Endothelial cell of umbilical vein (primary cell): ENCODE measurements at regions not wholly inside any gene's neighbourhood (a gene's known extent, or its start where the extent isn't known, plus 50 kb on each side); places are given as distances from the start of the nearest gene placed in this dataset.

Source experiments
- BruUV-seq: library from RNA; stranded (reverse); fragments of 400-500 nt; replicated peaks from 2 replicates; lab custom pipeline; 2021; lab: Mats Ljungman, UMichigan
- CTCF ChIA-PET: fragments of 300-600, 350-600 bp; sonication (Branson Sonifier 250); formaldehyde crosslinking; loops from one replicate; lab custom pipeline; 2021; ENCODE audit warnings: antibody characterized with exemption, inconsistent platforms; lab: Charles Lee
- POLR2A ChIA-PET: fragments of 300-600, 350-600 bp; sonication (Branson Sonifier 250); formaldehyde crosslinking; loops from one replicate; lab custom pipeline; 2021; ENCODE audit warnings: antibody characterized with exemption, inconsistent platforms; lab: Charles Lee
- DNase-seq: peaks from one replicate; pipeline ENCODE4 v3.0.0-alpha.2; 2011; ENCODE audit warnings: low read depth, low spot score
- FAIRE-seq: peaks from 2 replicates; lab custom pipeline; 2011; peaks lifted over from hg19 to GRCh38; lab: Jason Lieb, UNC
- H2AFZ ChIP-seq: 2 replicates; pipeline ENCODE4 v1.6.0; 2012; ENCODE audit warnings: low read depth, low read length, control low read depth, inconsistent platforms
- H3K27ac ChIP-seq: 2 replicates; pipeline ENCODE4 v1.5.1; 2011; ENCODE audit warnings: low read depth, mild to moderate bottlenecking, control low read depth, low read length, moderate library complexity; ENCODE audit not compliant: insufficient read depth
- H3K27me3 ChIP-seq, 2 experiments: 2 replicates each; pipeline versions ENCODE4 v1.6.0 to v1.6.1; 2011; ENCODE audit warnings: low read length in 2 of 2, mixed read lengths in 1 of 2; ENCODE audit not compliant: control insufficient read depth in 2 of 2, insufficient read depth in 2 of 2
- H3K36me3 ChIP-seq, 2 experiments: 2 replicates in 1 of 2; 3 replicates in 1 of 2; pipeline ENCODE4 v1.5.1; 2011; ENCODE audit warnings: low read length in 2 of 2, mild to moderate bottlenecking in 1 of 2, moderate library complexity in 1 of 2; ENCODE audit not compliant: control insufficient read depth in 2 of 2, insufficient read depth in 2 of 2; ENCODE audit errors: extremely low read depth in 1 of 2
- H3K4me1 ChIP-seq: 3 replicates; pipeline ENCODE4 v1.5.1; 2011; ENCODE audit warnings: mild to moderate bottlenecking, low read length; ENCODE audit not compliant: control insufficient read depth, insufficient read depth; ENCODE audit errors: extremely low read depth
- H3K4me2 ChIP-seq: 2 replicates; pipeline ENCODE4 v1.6.1; 2011; ENCODE audit warnings: low read length, control low read depth, mixed read lengths; ENCODE audit not compliant: insufficient read depth
- H3K4me3 ChIP-seq, 3 experiments: fragments of 200-600 bp in 1 of 3; sonication (generic), shearing (Covaris generic) in 1 of 3; replicated peaks in 1 of 3; 2 replicates each; pipeline ENCODE4 v1.5.1; 2011 to 2016; ENCODE audit warnings: control low read depth in 3 of 3, low read length in 3 of 3, mild to moderate bottlenecking in 2 of 3, inconsistent platforms in 1 of 3, low read depth in 1 of 3, moderate library complexity in 1 of 3; ENCODE audit not compliant: insufficient read depth in 1 of 3
- H3K79me2 ChIP-seq: 2 replicates; pipeline ENCODE4 v1.6.0; 2012; ENCODE audit warnings: low read length, inconsistent platforms; ENCODE audit not compliant: control insufficient read depth, insufficient read depth
- H3K9ac ChIP-seq: replicated peaks from 2 replicates; pipeline ENCODE3; 2011; ENCODE audit warnings: low read length, control low read depth; ENCODE audit not compliant: insufficient read depth; ENCODE audit errors: extremely low read depth
- H3K9me1 ChIP-seq: replicated peaks from 3 replicates; pipeline ENCODE4 v1.6.0; 2011; ENCODE audit warnings: mild to moderate bottlenecking, low read length; ENCODE audit not compliant: control insufficient read depth, insufficient read depth; ENCODE audit errors: extremely low read depth
- H3K9me3 ChIP-seq: replicated peaks from 2 replicates; pipeline ENCODE4 v1.5.1; 2012; ENCODE audit warnings: low read length, inconsistent platforms; ENCODE audit not compliant: control insufficient read depth, insufficient read depth
- H4K20me1 ChIP-seq: replicated peaks from 2 replicates; pipeline ENCODE3; 2011; ENCODE audit warnings: mild to moderate bottlenecking, low read length; ENCODE audit not compliant: control insufficient read depth, insufficient read depth; ENCODE audit errors: extremely low read depth
- FOS ChIP-seq: IDR thresholded peaks from 2 replicates; pipeline ENCODE4 v1.6.1; 2011; ENCODE audit warnings: mild to moderate bottlenecking, low read length, moderate library complexity, borderline replicate concordance; ENCODE audit not compliant: insufficient read depth
- GATA2 ChIP-seq: IDR thresholded peaks from 2 replicates; pipeline ENCODE4 v1.7.0; 2011; ENCODE audit warnings: low read depth, mild to moderate bottlenecking, moderate library complexity, mixed read lengths, low read length; ENCODE audit not compliant: insufficient read length, insufficient read depth
- JUN ChIP-seq: IDR thresholded peaks from 2 replicates; pipeline ENCODE4 v1.6.1; 2011; ENCODE audit warnings: borderline replicate concordance, low read depth; ENCODE audit not compliant: insufficient read length, insufficient read depth
- MYC ChIP-seq: IDR thresholded peaks from one replicate; pipeline ENCODE4 v1.6.1; 2011; ENCODE audit warnings: mild to moderate bottlenecking, low read depth, low read length
- POLR2A ChIP-seq: IDR thresholded peaks from 2 replicates; pipeline ENCODE4 v1.6.1; 2012; ENCODE audit warnings: low read depth, mild to moderate bottlenecking, control low read depth, low read length
- POLR2AphosphoS5 ChIP-seq: IDR thresholded peaks from 2 replicates; pipeline ENCODE4 v1.6.1; 2012; ENCODE audit warnings: low read depth, mild to moderate bottlenecking, control low read depth, low read length, moderate library complexity; ENCODE audit not compliant: insufficient read depth
- dilution Hi-C: fragments of 300-500 bp; cut with MboI; formaldehyde crosslinking; loops from one replicate; pipeline ENCODE4 v1.15.0; 2019; ENCODE audit warnings: low sequenced_read_pairs; ENCODE audit not compliant: extremely low pct_ligation_motif_present
- intact Hi-C: fragments of 100-400 bp; cut with micrococcal nuclease; formaldehyde crosslinking; loops from one replicate; pipeline ENCODE4 v1.10.0; 2022
- TF ChIP-seq, protein P1 (sequence below): IDR thresholded peaks from 2 replicates; pipeline ENCODE4 v1.6.1; 2011; ENCODE audit not compliant: insufficient read depth, insufficient read length
- TF ChIP-seq, protein P2 (sequence below), 2 donors: IDR thresholded peaks; 1 replicate in 1 of 2; 2 replicates in 1 of 2; pipeline ENCODE4 v1.5.1; 2011; ENCODE audit warnings: low read length in 2 of 2, mild to moderate bottlenecking in 2 of 2, moderate library complexity in 2 of 2, control low read depth in 1 of 2, inconsistent platforms in 1 of 2, low read depth in 1 of 2; ENCODE audit not compliant: insufficient read depth in 1 of 2; ENCODE audit errors: extremely low read depth in 1 of 2

DNA sequence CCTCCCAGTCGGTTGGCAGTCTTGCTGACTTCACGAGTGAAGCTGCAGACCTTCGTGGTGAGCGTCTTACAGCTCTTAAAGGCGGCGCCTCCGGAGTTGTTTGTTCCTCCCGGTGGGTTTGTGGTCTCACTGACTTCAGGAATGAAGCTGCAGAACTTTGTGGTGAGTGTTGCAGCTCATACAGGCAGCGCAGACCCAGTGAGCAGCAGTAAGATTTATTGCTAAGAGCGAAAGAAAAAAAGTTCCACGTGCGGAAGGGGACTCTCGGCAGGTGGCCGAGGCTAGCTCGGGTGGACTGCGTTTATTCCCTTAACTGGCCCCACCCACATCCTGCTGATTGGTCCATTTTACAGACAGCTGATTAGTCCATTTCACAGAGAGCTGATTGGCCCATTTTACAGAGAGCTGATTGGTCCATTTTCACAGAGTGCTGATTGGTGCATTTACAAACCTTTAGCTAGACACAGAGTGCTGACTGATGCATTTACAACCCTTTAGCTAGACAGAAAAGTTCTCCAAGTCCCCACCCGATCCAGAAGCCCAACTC, 240.3 kb downstream of the LRATD1 start:
- dilution Hi-C loops, result no loop called here
- H3K4me1 ChIP-seq, result no peaks in the 10 kb centered on the region
- no peaks in the 10 kb centered on the region for H3K27me3 ChIP-seq
- BruUV-seq, result no TSS peak
- H3K36me3 ChIP-seq, result no peaks in the 10 kb centered on the region
- no peak for FAIRE-seq
- H4K20me1 ChIP-seq, result no peaks in the 10 kb centered on the region
- TF ChIP-seq MYC, result no peak
- TF ChIP-seq, protein P1, sequence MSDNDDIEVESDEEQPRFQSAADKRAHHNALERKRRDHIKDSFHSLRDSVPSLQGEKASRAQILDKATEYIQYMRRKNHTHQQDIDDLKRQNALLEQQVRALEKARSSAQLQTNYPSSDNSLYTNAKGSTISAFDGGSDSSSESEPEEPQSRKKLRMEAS, result no peak
- H3K79me2 ChIP-seq, result no peaks in the 10 kb centered on the region
- H2AFZ ChIP-seq, result no peak overlapping the region
- DNase-seq, result no peak
- ChIA-PET POLR2A (no interaction called here), CTCF (no interaction called here)
- no peak overlapping the region for H3K9ac ChIP-seq
- H3K4me3 ChIP-seq, result no peak overlapping the region
- H3K9me3 ChIP-seq, result peaks cover 4% of the 10 kb centered on the region
- H3K4me2 ChIP-seq, result no peak overlapping the region
- intact Hi-C loops, result no loop called here
- H3K27ac ChIP-seq, result no peak overlapping the region
- no peaks in the 10 kb centered on the region for H3K9me1 ChIP-seq

GRCh38 chr2:14881651-14882327, 249.3 kb downstream of the LRATD1 start:
- intact Hi-C loops (no loop called here), dilution Hi-C loops (no loop called here)
- H3K9me3 ChIP-seq, result peaks cover 3% of the 10 kb centered on the region
- no peak overlapping the region for H2AFZ ChIP-seq
- no peaks in the 10 kb centered on the region for H3K36me3 ChIP-seq
- FAIRE-seq (no peak), DNase-seq (no peak)
- no peaks in the 10 kb centered on the region for H4K20me1 ChIP-seq
- H3K9me1 ChIP-seq, result no peaks in the 10 kb centered on the region
- no peaks in the 10 kb centered on the region for H3K79me2 ChIP-seq
- H3K4me3 ChIP-seq, result no peak overlapping the region
- CTCF ChIA-PET, result no interaction called here
- H3K27ac ChIP-seq, result no peak overlapping the region
- H3K27me3 ChIP-seq, result no peaks in the 10 kb centered on the region
- TF ChIP-seq POLR2A, result no peak
- TF ChIP-seq POLR2AphosphoS5, result no peak
- TF ChIP-seq FOS, result no peak
- TF ChIP-seq, protein P2, sequence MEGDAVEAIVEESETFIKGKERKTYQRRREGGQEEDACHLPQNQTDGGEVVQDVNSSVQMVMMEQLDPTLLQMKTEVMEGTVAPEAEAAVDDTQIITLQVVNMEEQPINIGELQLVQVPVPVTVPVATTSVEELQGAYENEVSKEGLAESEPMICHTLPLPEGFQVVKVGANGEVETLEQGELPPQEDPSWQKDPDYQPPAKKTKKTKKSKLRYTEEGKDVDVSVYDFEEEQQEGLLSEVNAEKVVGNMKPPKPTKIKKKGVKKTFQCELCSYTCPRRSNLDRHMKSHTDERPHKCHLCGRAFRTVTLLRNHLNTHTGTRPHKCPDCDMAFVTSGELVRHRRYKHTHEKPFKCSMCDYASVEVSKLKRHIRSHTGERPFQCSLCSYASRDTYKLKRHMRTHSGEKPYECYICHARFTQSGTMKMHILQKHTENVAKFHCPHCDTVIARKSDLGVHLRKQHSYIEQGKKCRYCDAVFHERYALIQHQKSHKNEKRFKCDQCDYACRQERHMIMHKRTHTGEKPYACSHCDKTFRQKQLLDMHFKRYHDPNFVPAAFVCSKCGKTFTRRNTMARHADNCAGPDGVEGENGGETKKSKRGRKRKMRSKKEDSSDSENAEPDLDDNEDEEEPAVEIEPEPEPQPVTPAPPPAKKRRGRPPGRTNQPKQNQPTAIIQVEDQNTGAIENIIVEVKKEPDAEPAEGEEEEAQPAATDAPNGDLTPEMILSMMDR (IDR thresholded peaks at IDR 0.05; ENCODE audit: extremely low read depth in 1 of 2, insufficient read depth in 1 of 2, low read depth in 1 of 2, low read length in 2 of 2), result no peak
- no peak for TF ChIP-seq GATA2
- TF ChIP-seq, protein P1, result no peak
- no peak for TF ChIP-seq JUN
- H3K9ac ChIP-seq, result no peak overlapping the region
- H3K4me2 ChIP-seq, result no peak overlapping the region
- no peaks in the 10 kb centered on the region for H3K4me1 ChIP-seq
- POLR2A ChIA-PET, result no interaction called here
- no TSS peak for BruUV-seq
